ENCODE measurements at regions not wholly inside any gene's neighbourhood (a gene's known extent, or its start where the extent isn't known, plus 50 kb on each side); places are given as distances from the start of the nearest gene placed in this dataset.

DNA sequence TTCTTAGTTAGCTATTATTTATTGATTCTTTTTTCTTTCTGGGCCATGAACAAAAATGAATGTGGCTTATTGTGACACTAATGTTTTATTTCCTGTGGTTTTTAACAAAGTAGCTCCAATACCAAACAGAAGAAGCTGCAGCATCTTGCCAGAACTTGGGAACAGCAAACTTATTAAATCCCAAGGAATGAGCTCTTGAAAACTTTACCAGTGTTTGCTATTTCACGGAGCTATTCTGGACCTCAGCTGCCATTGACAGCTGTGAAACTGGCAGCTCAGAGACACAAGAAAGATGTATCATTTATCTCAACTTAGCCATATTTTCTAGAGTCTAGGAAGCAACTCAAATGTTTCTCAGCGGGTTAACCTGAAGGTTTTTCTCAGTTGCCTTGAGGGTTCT, 91.0 kb upstream of the NEUROD1 start:
- TF ChIP-seq ZFP69B (tag by site-specific recombination; IDR thresholded peaks at IDR 0.05): no peak
- TF ChIP-seq, protein P1, sequence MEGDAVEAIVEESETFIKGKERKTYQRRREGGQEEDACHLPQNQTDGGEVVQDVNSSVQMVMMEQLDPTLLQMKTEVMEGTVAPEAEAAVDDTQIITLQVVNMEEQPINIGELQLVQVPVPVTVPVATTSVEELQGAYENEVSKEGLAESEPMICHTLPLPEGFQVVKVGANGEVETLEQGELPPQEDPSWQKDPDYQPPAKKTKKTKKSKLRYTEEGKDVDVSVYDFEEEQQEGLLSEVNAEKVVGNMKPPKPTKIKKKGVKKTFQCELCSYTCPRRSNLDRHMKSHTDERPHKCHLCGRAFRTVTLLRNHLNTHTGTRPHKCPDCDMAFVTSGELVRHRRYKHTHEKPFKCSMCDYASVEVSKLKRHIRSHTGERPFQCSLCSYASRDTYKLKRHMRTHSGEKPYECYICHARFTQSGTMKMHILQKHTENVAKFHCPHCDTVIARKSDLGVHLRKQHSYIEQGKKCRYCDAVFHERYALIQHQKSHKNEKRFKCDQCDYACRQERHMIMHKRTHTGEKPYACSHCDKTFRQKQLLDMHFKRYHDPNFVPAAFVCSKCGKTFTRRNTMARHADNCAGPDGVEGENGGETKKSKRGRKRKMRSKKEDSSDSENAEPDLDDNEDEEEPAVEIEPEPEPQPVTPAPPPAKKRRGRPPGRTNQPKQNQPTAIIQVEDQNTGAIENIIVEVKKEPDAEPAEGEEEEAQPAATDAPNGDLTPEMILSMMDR (tag by site-specific recombination; IDR thresholded peaks at IDR 0.05): no peak
- no peak for TF ChIP-seq ZNF121 (tag by site-specific recombination; IDR thresholded peaks at IDR 0.05)
- TF ChIP-seq, protein P2, sequence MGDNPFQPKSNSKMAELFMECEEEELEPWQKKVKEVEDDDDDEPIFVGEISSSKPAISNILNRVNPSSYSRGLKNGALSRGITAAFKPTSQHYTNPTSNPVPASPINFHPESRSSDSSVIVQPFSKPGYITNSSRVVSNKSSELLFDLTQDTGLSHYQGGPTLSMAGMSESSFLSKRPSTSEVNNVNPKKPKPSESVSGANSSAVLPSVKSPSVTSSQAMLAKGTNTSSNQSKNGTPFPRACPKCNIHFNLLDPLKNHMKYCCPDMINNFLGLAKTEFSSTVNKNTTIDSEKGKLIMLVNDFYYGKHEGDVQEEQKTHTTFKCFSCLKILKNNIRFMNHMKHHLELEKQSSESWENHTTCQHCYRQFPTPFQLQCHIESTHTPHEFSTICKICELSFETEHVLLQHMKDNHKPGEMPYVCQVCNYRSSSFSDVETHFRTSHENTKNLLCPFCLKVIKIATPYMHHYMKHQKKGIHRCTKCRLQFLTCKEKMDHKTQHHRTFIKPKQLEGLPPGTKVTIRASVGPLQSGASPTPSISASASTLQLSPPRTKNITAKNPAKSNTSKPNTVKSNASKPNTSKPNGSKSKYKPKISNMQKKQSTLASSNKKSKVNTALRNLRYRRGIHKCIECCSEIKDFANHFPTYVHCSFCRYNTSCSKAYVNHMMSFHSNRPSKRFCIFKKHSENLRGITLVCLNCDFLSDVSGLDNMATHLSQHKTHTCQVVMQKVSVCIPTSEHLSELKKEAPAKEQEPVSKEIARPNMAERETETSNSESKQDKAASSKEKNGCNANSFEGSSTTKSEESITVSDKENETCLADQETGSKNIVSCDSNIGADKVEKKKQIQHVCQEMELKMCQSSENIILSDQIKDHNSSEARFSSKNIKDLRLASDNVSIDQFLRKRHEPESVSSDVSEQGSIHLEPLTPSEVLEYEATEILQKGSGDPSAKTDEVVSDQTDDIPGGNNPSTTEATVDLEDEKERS (tag by site-specific recombination; IDR thresholded peaks at IDR 0.05): no peak
- no peak for TF ChIP-seq ZNF707 (tag by site-specific recombination; IDR thresholded peaks at IDR 0.05)
- no peak for TF ChIP-seq KLF8 (tag by site-specific recombination; IDR thresholded peaks at IDR 0.05)
- TF ChIP-seq, protein P3, sequence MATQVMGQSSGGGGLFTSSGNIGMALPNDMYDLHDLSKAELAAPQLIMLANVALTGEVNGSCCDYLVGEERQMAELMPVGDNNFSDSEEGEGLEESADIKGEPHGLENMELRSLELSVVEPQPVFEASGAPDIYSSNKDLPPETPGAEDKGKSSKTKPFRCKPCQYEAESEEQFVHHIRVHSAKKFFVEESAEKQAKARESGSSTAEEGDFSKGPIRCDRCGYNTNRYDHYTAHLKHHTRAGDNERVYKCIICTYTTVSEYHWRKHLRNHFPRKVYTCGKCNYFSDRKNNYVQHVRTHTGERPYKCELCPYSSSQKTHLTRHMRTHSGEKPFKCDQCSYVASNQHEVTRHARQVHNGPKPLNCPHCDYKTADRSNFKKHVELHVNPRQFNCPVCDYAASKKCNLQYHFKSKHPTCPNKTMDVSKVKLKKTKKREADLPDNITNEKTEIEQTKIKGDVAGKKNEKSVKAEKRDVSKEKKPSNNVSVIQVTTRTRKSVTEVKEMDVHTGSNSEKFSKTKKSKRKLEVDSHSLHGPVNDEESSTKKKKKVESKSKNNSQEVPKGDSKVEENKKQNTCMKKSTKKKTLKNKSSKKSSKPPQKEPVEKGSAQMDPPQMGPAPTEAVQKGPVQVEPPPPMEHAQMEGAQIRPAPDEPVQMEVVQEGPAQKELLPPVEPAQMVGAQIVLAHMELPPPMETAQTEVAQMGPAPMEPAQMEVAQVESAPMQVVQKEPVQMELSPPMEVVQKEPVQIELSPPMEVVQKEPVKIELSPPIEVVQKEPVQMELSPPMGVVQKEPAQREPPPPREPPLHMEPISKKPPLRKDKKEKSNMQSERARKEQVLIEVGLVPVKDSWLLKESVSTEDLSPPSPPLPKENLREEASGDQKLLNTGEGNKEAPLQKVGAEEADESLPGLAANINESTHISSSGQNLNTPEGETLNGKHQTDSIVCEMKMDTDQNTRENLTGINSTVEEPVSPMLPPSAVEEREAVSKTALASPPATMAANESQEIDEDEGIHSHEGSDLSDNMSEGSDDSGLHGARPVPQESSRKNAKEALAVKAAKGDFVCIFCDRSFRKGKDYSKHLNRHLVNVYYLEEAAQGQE (tag by site-specific recombination; IDR thresholded peaks at IDR 0.05): no peak
- TF ChIP-seq, protein P4, sequence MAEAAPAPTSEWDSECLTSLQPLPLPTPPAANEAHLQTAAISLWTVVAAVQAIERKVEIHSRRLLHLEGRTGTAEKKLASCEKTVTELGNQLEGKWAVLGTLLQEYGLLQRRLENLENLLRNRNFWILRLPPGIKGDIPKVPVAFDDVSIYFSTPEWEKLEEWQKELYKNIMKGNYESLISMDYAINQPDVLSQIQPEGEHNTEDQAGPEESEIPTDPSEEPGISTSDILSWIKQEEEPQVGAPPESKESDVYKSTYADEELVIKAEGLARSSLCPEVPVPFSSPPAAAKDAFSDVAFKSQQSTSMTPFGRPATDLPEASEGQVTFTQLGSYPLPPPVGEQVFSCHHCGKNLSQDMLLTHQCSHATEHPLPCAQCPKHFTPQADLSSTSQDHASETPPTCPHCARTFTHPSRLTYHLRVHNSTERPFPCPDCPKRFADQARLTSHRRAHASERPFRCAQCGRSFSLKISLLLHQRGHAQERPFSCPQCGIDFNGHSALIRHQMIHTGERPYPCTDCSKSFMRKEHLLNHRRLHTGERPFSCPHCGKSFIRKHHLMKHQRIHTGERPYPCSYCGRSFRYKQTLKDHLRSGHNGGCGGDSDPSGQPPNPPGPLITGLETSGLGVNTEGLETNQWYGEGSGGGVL (tag by site-specific recombination; IDR thresholded peaks at IDR 0.05): no peak
- TF ChIP-seq, protein P5, sequence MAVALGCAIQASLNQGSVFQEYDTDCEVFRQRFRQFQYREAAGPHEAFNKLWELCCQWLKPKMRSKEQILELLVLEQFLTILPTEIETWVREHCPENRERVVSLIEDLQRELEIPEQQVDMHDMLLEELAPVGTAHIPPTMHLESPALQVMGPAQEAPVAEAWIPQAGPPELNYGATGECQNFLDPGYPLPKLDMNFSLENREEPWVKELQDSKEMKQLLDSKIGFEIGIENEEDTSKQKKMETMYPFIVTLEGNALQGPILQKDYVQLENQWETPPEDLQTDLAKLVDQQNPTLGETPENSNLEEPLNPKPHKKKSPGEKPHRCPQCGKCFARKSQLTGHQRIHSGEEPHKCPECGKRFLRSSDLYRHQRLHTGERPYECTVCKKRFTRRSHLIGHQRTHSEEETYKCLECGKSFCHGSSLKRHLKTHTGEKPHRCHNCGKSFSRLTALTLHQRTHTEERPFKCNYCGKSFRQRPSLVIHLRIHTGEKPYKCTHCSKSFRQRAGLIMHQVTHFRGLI (tag by site-specific recombination; IDR thresholded peaks at IDR 0.05): no peak

All from HEK293 (cell line).